RKO (cell line): ENCODE measurements at regions not wholly inside any gene's neighbourhood (a gene's known extent, or its start where the extent isn't known, plus 50 kb on each side); places are given as distances from the start of the nearest gene placed in this dataset.
"Not testable (repeated sequence)": the region's sequence is repeated elsewhere in the genome, so short reads cannot be mapped to it uniquely, and the experiment has no call there.

Experiments used
- DNase-seq: peaks from one replicate; pipeline ENCODE4 v3.0.0-alpha.2; 2016; ENCODE audit warnings: low spot score

DNA sequence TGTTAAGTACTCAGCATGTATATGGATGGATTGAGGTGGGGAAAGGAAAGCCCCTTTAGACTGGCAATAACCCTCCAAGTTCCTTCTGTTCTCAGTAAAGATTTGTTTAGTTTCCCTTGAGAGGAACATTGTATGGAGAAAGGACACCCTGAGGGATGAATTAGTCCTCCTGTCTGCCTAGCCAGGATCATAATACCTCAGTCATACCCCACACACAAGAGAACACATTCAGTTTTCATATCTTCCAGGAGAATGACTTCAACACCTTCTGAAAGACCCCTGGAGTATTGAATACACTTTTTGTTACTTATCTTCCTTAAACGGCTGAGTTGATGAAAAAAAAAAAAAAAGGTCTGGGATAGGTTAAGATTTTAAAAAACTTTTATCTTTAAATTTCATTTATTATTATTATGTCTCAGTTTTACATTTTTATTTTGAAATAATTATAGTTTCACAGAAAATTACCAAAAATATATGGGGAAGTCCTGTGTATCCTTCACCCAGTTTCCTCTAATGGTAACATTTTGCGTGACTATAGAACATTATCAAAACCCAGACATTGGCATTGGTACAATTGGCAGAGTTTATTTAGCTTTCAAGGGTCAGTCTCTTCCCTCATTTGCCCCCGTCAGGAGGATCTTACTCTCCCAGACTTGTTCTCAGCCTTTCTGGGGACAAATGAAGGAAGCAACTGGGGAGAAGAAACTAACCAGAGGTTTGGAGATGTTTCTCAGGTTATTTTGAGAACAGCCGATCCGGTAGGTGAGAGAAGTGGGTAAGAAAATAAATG, 88.0 kb downstream of the ACTBL2 start:
- DNase-seq = no peak

DNA sequence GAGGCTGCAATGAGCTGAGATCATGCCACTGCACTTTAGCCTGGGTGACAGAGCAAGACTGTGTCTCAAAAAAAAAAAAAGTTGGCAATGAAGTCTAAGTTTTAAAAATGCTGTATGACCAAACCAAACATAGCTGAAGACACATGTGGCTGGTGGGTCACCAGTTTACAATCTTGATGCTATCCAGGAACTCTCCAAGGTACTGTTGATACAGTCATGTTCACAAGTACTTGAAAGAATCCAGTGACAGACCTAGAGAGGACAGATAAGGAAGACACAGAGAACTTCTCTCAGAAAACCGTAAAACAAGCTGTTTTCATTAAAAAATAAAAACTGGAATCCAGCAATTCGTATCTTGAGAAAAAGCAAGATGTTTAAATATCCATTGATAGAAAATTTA, 95.7 kb downstream of the ACTBL2 start:
- DNase-seq = peak; percentile 61

DNA sequence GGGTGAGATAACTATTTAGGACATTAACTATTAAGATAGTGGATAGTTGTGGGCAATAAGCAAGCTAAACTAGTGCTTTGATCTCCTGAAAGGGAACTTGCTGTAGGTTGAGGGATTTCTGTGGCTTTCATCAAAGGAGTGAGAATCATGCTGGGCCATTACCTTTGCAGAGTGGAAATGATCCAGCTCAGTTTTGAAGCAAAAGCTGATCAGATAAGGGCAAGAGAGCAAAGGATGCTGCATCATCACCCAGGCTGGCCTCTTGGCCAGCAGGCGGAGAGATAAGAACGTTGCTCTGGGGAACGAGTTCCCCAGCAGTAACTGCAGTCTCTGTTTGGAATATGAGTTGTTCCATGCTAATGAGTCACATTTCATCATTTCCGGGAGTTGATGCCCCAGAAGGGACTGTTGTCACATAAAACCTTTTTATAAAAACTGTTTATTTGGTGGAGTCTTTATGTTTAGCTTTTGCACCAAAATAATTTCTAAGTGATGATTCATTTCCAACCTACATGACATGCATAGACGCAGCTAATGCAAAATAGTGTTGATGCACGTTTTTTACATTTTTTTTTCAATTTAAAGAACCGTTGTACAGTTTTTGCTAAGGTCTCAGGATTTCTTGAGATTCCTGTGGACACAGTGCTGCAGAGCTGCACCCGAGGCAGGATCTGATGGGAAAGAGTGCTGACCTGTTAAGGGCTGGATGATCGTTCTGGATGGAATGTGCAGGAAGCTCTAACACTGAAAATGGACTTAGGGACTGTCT, 99.3 kb downstream of the ACTBL2 start:
- peak; percentile 94 for DNase-seq

DNA sequence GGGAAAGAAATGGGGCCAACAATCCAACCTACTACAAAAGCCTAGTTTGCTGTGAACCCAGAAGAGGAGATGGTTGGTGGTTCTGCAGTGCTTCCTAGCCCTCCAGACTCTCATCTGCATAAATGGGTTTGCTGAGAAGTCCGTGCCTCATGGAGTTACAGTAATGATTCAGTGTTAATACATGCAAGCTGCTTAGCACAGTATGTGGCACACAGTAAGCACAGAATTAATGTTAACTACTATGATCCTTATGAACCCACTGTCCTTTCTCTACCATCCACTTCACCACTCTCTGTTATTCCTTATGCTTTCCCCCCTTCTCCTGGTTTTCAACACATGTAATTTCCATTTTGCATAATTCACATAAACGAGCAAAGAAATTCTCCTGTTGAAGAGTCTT, 100.0 kb downstream of the ACTBL2 start:
- no peak for DNase-seq

DNA sequence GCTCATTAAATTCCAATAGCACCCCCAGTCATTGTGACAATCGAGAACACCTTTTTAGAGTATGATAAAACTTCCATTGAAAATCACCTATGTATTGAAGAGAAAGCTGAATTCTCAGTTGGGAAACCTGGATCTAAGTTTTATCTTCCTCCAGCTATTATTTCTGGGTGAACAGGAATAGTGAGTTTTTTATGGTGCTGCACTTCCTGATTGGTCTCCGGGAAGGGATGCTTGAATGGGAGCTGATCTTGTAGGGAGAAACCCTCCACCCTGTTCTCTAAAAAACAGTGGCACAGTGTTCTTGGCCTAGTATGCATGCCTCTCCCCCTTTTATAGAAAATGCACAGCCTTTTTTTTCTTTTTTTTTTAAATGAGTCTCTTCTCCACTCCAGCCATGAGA, 112.2 kb downstream of the ACTBL2 start:
- DNase-seq = no peak

DNA sequence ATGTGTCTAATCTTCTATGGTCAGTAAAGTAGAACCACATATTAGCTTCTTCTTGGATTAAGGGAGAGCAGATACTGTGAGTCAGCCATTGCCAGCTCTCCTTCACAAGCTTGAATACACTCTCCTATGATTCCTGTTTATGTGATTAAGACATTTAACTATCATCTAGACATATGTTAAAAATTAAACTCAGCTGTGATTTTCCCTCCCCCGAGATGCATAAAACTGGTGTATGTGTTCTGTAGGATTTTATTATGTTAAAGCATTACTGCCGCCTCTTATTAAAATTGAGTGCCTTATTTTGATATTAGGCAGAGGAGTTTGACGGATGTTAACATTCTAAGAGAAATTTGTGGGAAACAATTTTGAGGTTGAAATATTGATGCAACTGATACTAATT, 114.6 kb downstream of the ACTBL2 start:
- DNase-seq = no peak

DNA sequence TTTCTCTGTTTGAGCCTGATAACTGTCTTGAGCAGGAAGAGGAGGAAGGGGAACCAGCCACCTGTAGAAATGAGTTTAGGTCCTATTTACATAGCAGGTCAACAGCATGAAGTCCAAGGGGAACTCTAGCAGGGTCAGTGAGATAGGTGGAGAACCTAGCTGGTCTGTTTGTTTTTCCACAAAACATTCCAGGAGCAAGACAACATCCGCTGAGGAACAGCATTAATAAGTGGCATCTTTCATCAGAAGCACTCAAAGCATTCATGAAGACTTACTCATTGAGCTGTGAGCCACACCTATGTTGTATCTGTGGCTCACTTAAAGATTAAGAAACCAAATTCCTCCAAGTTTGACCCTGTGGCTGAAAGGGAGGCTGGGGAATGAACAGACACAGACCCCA, 115.9 kb downstream of the ACTBL2 start:
- no peak for DNase-seq

DNA sequence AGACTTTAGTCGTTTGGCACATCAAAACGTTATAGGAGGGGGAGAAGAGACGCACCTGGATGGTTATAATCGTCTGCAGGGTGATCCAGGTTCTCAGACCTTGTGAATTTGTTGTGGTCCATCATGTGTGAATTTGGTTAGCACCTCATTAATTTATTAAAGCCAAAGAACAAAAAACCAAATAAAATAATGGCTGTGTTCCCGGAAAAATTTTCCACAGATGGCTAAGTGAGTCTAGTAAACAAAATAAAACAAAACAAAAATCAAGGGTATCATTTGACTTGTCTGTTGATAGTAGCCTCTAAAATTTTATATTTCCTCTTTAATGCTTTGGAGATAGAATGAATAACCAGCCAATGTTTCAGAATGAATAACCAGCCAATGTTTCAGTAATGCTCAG, 119.7 kb downstream of the ACTBL2 start:
- no peak for DNase-seq

DNA sequence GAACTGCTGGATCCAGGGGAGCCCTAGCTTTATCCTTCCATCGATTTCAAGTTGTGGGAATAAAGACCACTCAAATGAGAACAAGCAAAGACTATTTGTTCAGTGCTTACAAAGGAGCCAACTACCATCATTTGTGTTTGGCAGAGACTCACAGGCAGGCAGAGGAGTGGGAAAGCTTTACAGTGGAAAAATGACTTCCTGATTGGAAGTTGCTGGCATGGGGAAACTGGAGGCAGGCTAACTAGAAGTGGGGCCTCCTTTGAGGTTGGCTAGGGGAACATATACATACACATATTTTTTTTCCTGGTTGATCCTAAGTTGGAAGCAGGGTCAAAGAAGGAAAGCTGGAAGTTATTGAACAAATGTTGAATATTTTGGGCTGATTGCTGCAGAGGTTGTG, 121.7 kb downstream of the ACTBL2 start:
- no peak for DNase-seq

DNA sequence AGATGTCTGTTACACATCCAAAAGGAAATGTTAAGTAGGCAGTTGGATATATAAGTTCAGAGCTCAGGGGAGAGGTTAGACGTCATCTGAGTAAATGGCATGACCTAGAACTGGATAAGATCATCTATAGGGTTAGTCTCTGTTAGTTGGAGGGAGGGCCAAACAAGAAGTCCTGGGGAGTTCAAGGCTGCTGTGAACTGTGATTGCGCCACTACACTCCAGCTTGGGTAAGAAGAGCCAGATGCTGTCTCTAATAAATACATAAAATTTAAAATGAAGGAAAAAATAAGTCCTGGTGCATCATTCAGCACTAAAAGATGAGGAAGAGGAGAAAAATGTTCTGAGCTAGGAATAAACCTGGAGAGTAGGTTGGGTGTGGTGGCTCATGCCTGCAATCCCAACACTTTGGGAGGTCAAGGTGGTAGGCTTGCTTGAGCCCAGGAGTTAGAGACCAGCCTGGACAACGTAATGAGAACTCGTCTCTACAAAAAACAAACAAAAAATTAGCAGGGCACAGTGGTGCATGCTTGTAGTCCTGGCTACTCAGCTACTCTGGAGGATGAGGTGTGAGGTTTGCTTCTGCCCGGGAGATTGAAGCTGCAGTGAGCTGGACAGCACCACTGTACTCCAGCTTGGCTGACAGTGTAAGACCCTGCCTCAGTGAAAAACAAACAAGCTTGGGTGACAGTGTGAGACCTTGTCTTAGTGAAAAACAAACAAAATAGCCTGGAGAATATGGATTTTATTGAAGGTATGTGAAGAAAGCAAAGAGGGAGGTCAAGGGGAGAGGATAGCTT, 123.6 kb downstream of the ACTBL2 start:
- no peak for DNase-seq

DNA sequence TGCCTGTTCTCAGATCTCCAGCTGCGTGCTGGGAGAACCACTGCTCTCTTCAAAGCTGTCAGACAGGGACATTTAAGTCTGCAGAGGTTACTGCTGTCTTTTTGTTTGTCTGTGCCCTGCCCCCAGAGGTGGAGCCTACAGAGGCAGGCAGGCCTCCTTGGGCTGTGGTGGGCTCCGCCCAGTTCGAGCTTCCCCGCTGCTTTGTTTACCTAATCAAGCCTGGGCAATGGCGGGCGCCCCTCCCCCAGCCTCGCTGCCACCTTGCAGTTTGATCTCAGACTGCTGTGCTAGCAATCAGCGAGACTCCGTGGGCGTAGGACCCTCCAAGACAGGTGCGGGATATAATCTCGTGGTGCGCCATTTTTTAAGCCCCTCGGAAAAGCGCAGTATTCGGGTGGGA, 125.8 kb downstream of the ACTBL2 start:
- DNase-seq = not testable (repeated sequence)

DNA sequence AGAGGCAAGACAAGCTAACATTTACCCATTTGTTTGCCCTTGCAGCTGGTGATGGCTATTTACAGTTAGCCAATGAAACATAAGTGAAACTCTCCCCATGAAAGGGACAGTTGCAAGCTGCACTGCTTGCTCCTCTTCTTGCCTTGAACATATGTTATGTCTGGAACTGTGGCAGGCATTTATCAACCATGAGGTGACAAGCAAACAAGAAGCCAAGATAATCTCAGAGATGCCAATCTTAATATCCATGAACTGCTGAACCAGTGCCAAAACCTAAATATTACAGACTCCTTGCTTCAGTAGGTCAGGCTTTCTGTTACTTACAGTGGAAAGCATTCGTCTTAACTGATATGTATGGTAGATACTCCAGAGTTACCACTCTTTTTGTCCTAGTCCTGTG, 133.4 kb downstream of the ACTBL2 start:
- DNase-seq = no peak

DNA sequence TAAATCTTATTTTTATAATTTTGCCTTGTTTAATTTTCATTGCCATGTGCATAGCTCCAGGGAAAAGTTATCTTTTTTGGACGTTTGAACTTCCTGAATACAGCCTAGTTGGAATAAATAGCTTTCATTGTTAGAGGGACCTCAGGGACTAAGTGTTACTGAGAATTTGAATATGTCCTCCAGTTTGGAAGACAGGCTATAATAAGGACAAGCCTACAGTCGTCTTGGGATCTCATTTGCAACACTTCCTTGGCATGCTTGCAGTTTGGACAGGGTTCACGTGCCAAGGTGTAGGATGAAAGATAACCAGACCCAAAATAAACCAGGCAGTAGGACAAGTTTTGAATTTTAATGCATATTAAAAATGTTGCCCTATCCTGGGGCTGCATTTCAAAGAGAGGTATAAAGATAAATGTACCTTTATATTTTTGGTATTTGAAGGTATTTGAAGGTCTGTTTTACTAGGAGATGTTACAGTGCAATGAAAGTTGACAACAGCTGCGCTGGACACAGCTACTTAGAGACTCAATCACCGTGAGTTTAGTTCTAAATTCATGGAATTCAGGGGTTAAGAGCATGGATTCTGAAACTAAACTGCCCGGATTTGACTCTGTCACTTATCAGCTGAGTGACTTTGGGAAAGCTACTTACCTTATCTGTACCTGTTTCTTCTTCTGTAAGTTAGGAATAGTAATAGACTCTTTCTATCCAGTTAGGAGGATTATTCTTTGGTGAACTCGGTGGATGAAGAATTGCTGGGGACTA, 134.1 kb downstream of the ACTBL2 start:
- no peak for DNase-seq

DNA sequence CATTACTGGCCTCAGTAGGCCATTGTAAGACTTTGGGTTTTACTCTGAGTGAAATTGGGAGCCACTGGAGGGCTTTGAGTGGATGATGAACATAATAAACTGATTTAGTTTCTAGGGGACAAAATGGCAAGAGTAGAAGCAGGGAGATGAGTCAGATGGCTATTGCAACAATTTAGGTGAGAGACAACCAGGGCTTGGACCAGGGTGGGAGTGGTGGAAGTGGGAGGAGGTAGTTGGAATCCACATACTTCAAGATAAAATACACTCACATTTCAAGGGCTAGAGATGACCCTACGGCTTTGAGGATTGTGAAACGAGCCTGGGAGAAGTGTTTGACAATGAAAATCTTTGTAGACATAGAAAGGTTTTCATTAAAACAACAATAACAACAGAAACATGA, 136.3 kb downstream of the ACTBL2 start:
- DNase-seq = no peak

DNA sequence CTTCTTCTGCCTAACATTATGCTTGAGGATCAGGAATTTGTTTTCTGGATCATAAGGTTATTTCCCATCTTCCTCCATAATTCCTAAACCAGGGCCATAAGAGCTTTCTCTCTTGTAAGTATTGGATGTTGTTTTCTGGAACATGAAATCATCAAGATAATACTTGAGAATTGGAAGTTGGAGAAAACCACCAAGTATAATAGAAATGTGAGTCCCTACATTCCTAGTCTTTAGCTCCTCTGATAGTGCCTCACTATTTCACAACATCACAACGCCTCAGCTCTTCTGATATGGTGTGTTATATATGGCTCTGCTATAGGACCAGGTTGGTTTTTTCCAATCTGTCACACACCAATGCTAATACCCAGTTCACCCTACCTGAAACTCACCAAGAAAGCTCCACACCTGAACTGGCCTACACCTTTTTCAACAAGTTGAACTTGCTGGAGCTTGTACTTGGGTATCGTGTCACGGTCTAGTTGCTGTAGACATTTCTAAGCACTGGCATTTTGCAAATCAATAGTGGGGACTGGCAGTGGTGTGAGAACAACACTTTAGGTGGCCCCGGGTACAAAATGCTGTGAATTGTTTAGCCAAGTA, 141.1 kb downstream of the ACTBL2 start:
- DNase-seq = no peak

DNA sequence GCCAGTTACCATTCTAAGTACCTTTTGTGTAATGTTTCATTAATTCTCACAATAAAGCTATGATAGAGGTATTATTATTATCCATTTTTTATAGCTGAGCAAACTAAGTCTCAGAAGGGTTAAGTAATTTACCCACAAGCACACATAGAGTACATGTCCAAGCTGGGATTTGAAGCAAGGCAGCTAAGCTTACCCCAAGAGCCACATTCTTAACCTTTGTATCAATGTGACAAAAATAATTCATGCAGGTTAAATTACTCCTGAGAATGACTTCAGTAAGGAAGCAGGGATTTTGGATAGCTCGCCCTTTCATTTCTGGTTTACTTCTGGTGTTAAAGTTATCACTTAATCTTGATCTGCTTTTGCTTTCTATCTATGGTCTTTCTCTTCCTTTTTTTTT, 141.9 kb downstream of the ACTBL2 start:
- no peak for DNase-seq

DNA sequence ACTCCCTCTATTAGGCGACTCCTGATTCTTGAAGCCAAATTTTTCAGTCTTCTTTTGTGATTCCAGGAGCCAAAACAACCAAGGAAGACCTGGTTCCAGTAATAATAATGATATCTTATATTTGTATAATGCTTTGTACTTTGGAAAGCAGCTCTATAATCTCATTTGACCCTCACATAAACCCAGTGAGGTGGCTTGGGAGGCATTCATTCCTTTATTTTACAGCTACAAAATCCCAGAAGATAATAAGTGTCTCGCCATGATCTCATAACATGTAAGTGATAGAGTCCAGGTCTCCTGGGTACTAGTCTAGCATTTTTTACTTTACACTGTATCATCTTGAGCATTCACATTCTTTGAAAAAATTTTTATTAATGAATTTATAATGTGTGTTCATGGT, 143.1 kb downstream of the ACTBL2 start:
- DNase-seq = no peak

DNA sequence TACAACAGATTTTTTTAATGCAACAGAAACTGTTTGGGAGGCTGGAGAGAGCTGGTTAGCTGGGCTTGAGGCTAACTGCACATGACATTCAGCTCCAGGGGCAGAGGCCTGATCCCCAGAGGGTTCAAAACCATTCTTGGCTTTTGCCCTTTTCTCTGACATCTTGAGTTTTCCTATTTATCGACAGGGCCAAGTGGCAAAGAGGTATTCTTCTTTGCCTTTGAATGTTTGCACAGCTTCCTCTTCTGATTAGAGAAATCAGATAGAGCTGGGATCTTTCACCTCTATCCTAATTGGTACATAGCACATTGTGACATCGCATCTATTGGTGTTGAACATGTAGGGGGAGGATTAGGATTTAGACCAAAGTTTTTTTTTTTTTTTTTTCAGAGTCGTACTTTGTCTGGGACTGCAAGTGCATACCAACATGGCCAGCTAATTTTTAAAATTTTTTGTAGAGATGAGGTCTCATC, 143.7 kb downstream of the ACTBL2 start:
- no peak for DNase-seq

DNA sequence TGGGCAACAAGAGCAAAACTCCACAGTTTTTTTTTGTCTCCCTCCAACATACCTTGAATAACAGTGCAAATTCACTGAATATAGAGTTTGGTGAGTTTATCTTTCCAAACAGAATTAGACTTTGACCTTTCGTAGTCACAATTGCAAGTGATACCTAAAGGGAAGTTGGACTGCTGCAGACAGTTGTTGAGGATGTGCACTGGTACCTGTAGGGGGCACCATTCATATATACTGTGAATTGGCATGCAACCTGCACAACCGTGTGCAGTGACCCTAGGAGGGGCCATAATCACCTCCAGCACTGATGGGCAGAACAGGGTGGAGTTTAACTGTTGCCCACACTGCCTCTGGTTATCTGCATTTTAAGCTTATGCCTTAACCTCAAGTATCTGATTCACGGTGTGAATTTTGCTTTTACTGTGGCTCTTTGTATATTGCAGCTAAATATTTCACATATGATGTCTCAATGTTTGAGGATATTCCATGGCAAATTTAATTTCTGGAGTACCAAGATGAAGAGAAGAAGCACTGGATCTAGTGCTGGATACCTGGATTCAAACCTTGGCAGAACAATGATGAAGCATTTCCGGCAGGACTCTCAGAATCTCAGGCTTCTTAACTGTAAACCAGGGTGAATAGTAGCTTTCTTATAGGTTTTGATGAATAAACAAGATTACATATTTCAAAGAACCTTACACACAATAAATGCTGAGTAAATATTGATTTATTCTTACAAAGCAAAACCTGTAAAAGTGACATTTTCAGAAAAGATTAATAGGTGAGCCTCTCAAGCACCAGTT, 144.3 kb downstream of the ACTBL2 start:
- peak; percentile 17 for DNase-seq

DNA sequence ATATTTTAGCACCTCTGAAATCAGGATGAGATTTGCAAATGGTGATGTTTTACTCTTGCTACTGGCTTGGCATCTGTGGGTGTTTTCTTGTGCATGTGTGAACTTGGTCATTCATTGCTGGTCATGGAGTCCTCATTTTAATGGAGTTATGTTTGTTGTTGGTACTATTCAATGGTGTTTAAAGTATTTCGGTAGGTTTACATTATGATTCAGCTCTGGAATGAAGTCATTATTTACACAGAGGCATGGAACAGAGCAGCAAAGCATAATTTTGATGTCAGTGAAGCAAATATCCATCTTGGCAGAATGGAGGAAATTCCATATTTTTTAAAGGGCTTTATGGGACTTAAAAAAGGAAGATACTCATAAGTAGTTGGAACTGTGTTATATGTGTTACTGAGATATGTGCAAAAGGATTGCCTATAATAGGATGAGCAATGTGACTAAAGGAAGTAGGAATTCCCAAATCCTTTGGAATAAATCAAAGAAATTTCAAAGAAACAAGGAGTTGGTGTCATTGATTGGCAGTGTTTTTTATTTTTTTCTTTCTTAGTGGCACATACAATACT, 147.4 kb downstream of the ACTBL2 start:
- DNase-seq = no peak
